PC-9 (cell line): ENCODE measurements at regions not wholly inside any gene's neighbourhood (a gene's known extent, or its start where the extent isn't known, plus 50 kb on each side); places are given as distances from the start of the nearest gene placed in this dataset.

ENCODE experiments used
- BruUV-seq: library from RNA; stranded (reverse); fragments of 400-500 nt; replicated peaks from 2 replicates; lab custom pipeline; 2021; lab: Mats Ljungman, UMichigan
- CTCF ChIA-PET: fragments of 300-600 bp; sonication (Branson Sonifier 250); formaldehyde crosslinking; loops from one replicate; lab custom pipeline; 2022; ENCODE audit warnings: antibody characterized with exemption; lab: Charles Lee
- POLR2A ChIA-PET: fragments of 300-600 bp; sonication (Branson Sonifier 250); formaldehyde crosslinking; loops from one replicate; lab custom pipeline; 2022; ENCODE audit warnings: antibody characterized with exemption; ENCODE audit not compliant: unreplicated experiment; lab: Charles Lee
- DNase-seq, 2 experiments: peaks; one replicate each; pipeline versions ENCODE4 v3.0.0 to v3.0.0-alpha.2; 2015 to 2022; ENCODE audit warnings: mixed read lengths in 1 of 2
- H2AFZ ChIP-seq: fragments of 200-600 bp; sonication (generic); 2 replicates; pipeline ENCODE4 v1.8.1; 2017; ENCODE audit warnings: antibody characterized with exemption
- H3F3A ChIP-seq: fragments of 200-600 bp; sonication (generic); 2 replicates; pipeline ENCODE4 v1.8.1; 2017; ENCODE audit warnings: antibody characterized with exemption, mild to moderate bottlenecking, low read depth; ENCODE audit not compliant: insufficient read depth
- H3K27ac ChIP-seq: fragments of 200-600 bp; sonication (generic); 2 replicates; pipeline ENCODE4 v1.6.1; 2016; ENCODE audit warnings: mixed run types
- H3K27me3 ChIP-seq: fragments of 200-600 bp; sonication (generic); 2 replicates; pipeline ENCODE4 v1.6.1; 2016; ENCODE audit warnings: low read depth, mixed run types; ENCODE audit not compliant: insufficient read depth
- H3K36me3 ChIP-seq: fragments of 200-600 bp; sonication (generic); 2 replicates; pipeline ENCODE4 v1.6.1; 2016; ENCODE audit warnings: low read depth, mixed run types
- H3K4me1 ChIP-seq: fragments of 200-600 bp; sonication (generic); replicated peaks from 2 replicates; pipeline ENCODE4 v1.6.1; 2016; ENCODE audit warnings: mixed run types; ENCODE audit not compliant: insufficient read depth
- H3K4me2 ChIP-seq: fragments of 200-600 bp; sonication (generic); 2 replicates; pipeline ENCODE4 v1.6.1; 2017; ENCODE audit warnings: mixed run types
- H3K4me3 ChIP-seq: fragments of 200-600 bp; sonication (generic); 2 replicates; pipeline ENCODE4 v1.6.1; 2016; ENCODE audit warnings: mixed run types
- H3K79me2 ChIP-seq: fragments of 200-600 bp; sonication (generic); 2 replicates; pipeline ENCODE4 v1.6.1; 2017; ENCODE audit warnings: low read depth, mixed run types
- H3K9me2 ChIP-seq: fragments of 200-600 bp; sonication (generic); 2 replicates; pipeline ENCODE4 v1.8.1; 2017; ENCODE audit warnings: mild to moderate bottlenecking; ENCODE audit not compliant: insufficient read depth
- H3K9me3 ChIP-seq: fragments of 200-600 bp; sonication (generic); 2 replicates; pipeline ENCODE4 v1.8.1; 2016; ENCODE audit warnings: low read depth; ENCODE audit not compliant: insufficient read depth
- H4K20me1 ChIP-seq: fragments of 200-600 bp; sonication (generic); 2 replicates; pipeline ENCODE4 v1.8.1; 2017; ENCODE audit not compliant: insufficient read depth
- CTCF ChIP-seq: fragments of 200-600 bp; sonication (generic); conservative IDR thresholded peaks from 2 replicates; pipeline ENCODE4 v1.6.1; 2017; ENCODE audit warnings: mixed run types, antibody characterized with exemption, mild to moderate bottlenecking, moderate library complexity
- EZH2 ChIP-seq: fragments of 200-600 bp; sonication (generic); IDR thresholded peaks from 2 replicates; pipeline ENCODE4 v1.8.0; 2017; ENCODE audit warnings: antibody characterized with exemption, low read depth
- intact Hi-C: fragments of 100-400 bp; cut with micrococcal nuclease; formaldehyde crosslinking; loops from one replicate; pipeline ENCODE4 v1.10.0; 2022; ENCODE audit not compliant: unreplicated experiment

- peaks cover 9% of the 10 kb centered on the region; the same call in 1 of the 2 replicates for H3F3A ChIP-seq
- ChIA-PET POLR2A (no interaction called here), CTCF (no interaction called here)
- no TSS peak for BruUV-seq
- intact Hi-C loops: loop anchor here (10.0 kb wide), 1 partner anchor 111 kb away; no protein-coding TSS in a partner anchor
- H4K20me1 ChIP-seq: no peaks in the 10 kb centered on the region
- no peaks in the 10 kb centered on the region for H3K79me2 ChIP-seq
- H3K27ac ChIP-seq: no peak overlapping the region
- no peaks in the 10 kb centered on the region for H3K9me2 ChIP-seq
- no peaks in the 10 kb centered on the region for H3K27me3 ChIP-seq
- H3K9me3 ChIP-seq: no peaks in the 10 kb centered on the region
- no peak overlapping the region for H2AFZ ChIP-seq
- no peak for DNase-seq
- no peaks in the 10 kb centered on the region for H3K36me3 ChIP-seq
- TF ChIP-seq CTCF (no peak), EZH2 (no peak)
- no peak overlapping the region for H3K4me3 ChIP-seq
- peaks cover 18% of the 10 kb centered on the region for H3K4me1 ChIP-seq
- no peak overlapping the region for H3K4me2 ChIP-seq
Observed at GRCh38 chr1:29973406-29973805, 737.1 kb downstream of the PTPRU start.

GRCh38 chr1:29972421-29973053 lies 736.2 kb downstream of the PTPRU start:
- no peak overlapping the region for H3K4me2 ChIP-seq
- intact Hi-C loops: loop anchor here (10.0 kb wide), 1 partner anchor 112 kb away; no protein-coding TSS in a partner anchor
- H3F3A ChIP-seq: peaks cover 9% of the 10 kb centered on the region; the same call in 1 of the 2 replicates
- BruUV-seq: no TSS peak
- ChIA-PET POLR2A (no interaction called here), CTCF (no interaction called here)
- H3K27ac ChIP-seq: no peak overlapping the region
- H3K9me3 ChIP-seq: no peaks in the 10 kb centered on the region
- TF ChIP-seq CTCF (no peak), EZH2 (no peak)
- no peaks in the 10 kb centered on the region for H4K20me1 ChIP-seq
- no peaks in the 10 kb centered on the region for H3K27me3 ChIP-seq
- peaks cover 18% of the 10 kb centered on the region for H3K4me1 ChIP-seq
- H3K36me3 ChIP-seq: no peaks in the 10 kb centered on the region
- H3K79me2 ChIP-seq: no peaks in the 10 kb centered on the region
- DNase-seq: no peak
- H2AFZ ChIP-seq: no peak overlapping the region
- H3K4me3 ChIP-seq: no peak overlapping the region
- H3K9me2 ChIP-seq: no peaks in the 10 kb centered on the region

- ChIA-PET POLR2A (no interaction called here), CTCF (no interaction called here)
- no peaks in the 10 kb centered on the region for H3K9me3 ChIP-seq
- no peaks in the 10 kb centered on the region for H3K79me2 ChIP-seq
- TF ChIP-seq CTCF (no peak), EZH2 (no peak)
- no peak overlapping the region for H3K4me3 ChIP-seq
- H3K9me2 ChIP-seq: no peaks in the 10 kb centered on the region
- no peak overlapping the region for H3K4me2 ChIP-seq
- BruUV-seq: no TSS peak
- no peak overlapping the region for H3K27ac ChIP-seq
- peaks cover 18% of the 10 kb centered on the region for H3K4me1 ChIP-seq
- no peak overlapping the region for H2AFZ ChIP-seq
- H4K20me1 ChIP-seq: no peaks in the 10 kb centered on the region
- no peaks in the 10 kb centered on the region for H3K27me3 ChIP-seq
- intact Hi-C loops: loop anchor here (10.0 kb wide), 1 partner anchor 113 kb away; no protein-coding TSS in a partner anchor
- no peaks in the 10 kb centered on the region for H3K36me3 ChIP-seq
- no peak for DNase-seq
- peaks cover 9% of the 10 kb centered on the region; the same call in 1 of the 2 replicates for H3F3A ChIP-seq
Observed at GRCh38 chr1:29971703-29972102, 735.4 kb downstream of the PTPRU start.
